ENCODE measurements at regions not wholly inside any gene's neighbourhood (a gene's known extent, or its start where the extent isn't known, plus 50 kb on each side); places are given as distances from the start of the nearest gene placed in this dataset.

- CTCF ChIA-PET, result no interaction called here
- Histone ChIP-seq H3K9me2 (ENCODE audit: insufficient read depth) (no peaks in the 10 kb centered on the region), H3K79me2 (ENCODE audit: insufficient read depth, low read length) (no peaks in the 10 kb centered on the region), H3K9me3 (ENCODE audit: control insufficient read depth in 1 of 2, insufficient read depth in 1 of 2, low read depth in 1 of 2, low read length in 2 of 2) (peaks cover 10 to 16% of the 10 kb centered on the region in 2 experiments; a peak in 3 of 4 replicates), H3K4me1 (ENCODE audit: control insufficient read depth in 1 of 2, insufficient read depth in 2 of 2, low read length in 2 of 2) (no peaks in the 10 kb centered on the region), H4K20me1 (ENCODE audit: insufficient read depth) (no peaks in the 10 kb centered on the region), H3K4me3 (replicated peaks in 1 of 2; ENCODE audit: low read depth in 1 of 2, low read length in 2 of 2) (no peak overlapping the region), H3K4me2 (ENCODE audit: low read length) (no peak overlapping the region), H3K36me3 (ENCODE audit: control insufficient read depth in 1 of 2, insufficient read depth in 2 of 2, low read length in 2 of 2) (no peaks in the 10 kb centered on the region), H3K27me3 (ENCODE audit: insufficient read depth, low read length) (no peaks in the 10 kb centered on the region), H3K9ac (ENCODE audit: low read length) (no peak overlapping the region), H2AFZ (ENCODE audit: low read depth, low read length, poor library complexity, severe bottlenecking) (no peak overlapping the region), H3K27ac (ENCODE audit: low read depth, low read length) (no peak overlapping the region)
- RAD21 ChIA-PET (ENCODE audit: low non-redundant PET in 1 of 2, low total read pairs in 2 of 2, uncharacterized antibody in 2 of 2, unreplicated experiment in 2 of 2), result no interaction called here
- POLR2A ChIA-PET, result no interaction called here
- intact Hi-C loops (cut with micrococcal nuclease), result no loop called here
- ATAC-seq (no peak), DNase-seq (ENCODE audit: low read depth, low spot score) (no peak)
- BruUV-seq (replicated peaks), result no TSS peak
- no peak for TF ChIP-seq ZBTB33 (IDR thresholded peaks at IDR 0.05; ENCODE audit: extremely low read depth, insufficient replicate concordance, low read length)
- TF ChIP-seq ZNF274 (IDR thresholded peaks at IDR 0.05; ENCODE audit: low read depth, low read length), result no peak
- TF ChIP-seq CBX3 (IDR thresholded peaks at IDR 0.05; ENCODE audit: low read depth), result no peak
- TF ChIP-seq RAD21 (IDR thresholded peaks at IDR 0.05; ENCODE audit: low read depth), result no peak
- TF ChIP-seq SP1 (IDR thresholded peaks at IDR 0.05; ENCODE audit: low read depth), result no peak
- no peak for TF ChIP-seq POLR2AphosphoS5 (IDR thresholded peaks at IDR 0.05; ENCODE audit: low read depth, low read length)
- TF ChIP-seq TCF7L2 (IDR thresholded peaks at IDR 0.05; ENCODE audit: borderline replicate concordance, extremely low read depth, insufficient read depth, insufficient read length), result no peak
Measured at GRCh38 chr7:53340220-53340619, 304.8 kb downstream of the POM121L12 start.

- no peak for DNase-seq (ENCODE audit: low read depth, low spot score)
- Histone ChIP-seq H3K9me3 (ENCODE audit: control insufficient read depth in 1 of 2, insufficient read depth in 1 of 2, low read depth in 1 of 2, low read length in 2 of 2) (peaks cover 5 to 9% of the 10 kb centered on the region in 2 experiments; a peak in 2 of 4 replicates), H3K4me3 (replicated peaks in 1 of 2; ENCODE audit: low read depth in 1 of 2, low read length in 2 of 2) (no peak overlapping the region), H3K4me1 (ENCODE audit: control insufficient read depth in 1 of 2, insufficient read depth in 2 of 2, low read length in 2 of 2) (no peaks in the 10 kb centered on the region), H3K27ac (ENCODE audit: low read depth, low read length) (no peak overlapping the region), H3K79me2 (ENCODE audit: insufficient read depth, low read length) (no peaks in the 10 kb centered on the region), H3K4me2 (ENCODE audit: low read length) (no peak overlapping the region), H4K20me1 (ENCODE audit: insufficient read depth) (no peaks in the 10 kb centered on the region), H3K9me2 (ENCODE audit: insufficient read depth) (no peaks in the 10 kb centered on the region), H2AFZ (ENCODE audit: low read depth, low read length, poor library complexity, severe bottlenecking) (no peak overlapping the region), H3K36me3 (ENCODE audit: control insufficient read depth in 1 of 2, insufficient read depth in 2 of 2, low read length in 2 of 2) (no peaks in the 10 kb centered on the region), H3K9ac (ENCODE audit: low read length) (no peak overlapping the region), H3K27me3 (ENCODE audit: insufficient read depth, low read length) (no peaks in the 10 kb centered on the region)
- ChIA-PET POLR2A (no interaction called here), RAD21 (ENCODE audit: low non-redundant PET in 1 of 2, low total read pairs in 2 of 2, uncharacterized antibody in 2 of 2, unreplicated experiment in 2 of 2) (no interaction called here), CTCF (no interaction called here)
- BruUV-seq (replicated peaks), result no TSS peak
- intact Hi-C loops (cut with micrococcal nuclease), result no loop called here
- TF ChIP-seq RAD21 (IDR thresholded peaks at IDR 0.05; ENCODE audit: low read depth), result no peak
- TF ChIP-seq POLR2A (IDR thresholded peaks at IDR 0.05; ENCODE audit: borderline replicate concordance, extremely low read depth, insufficient read depth, insufficient read length), result no peak
- TF ChIP-seq CTCF (IDR thresholded peaks at IDR 0.05 in 2 of 3, conservative IDR thresholded peaks at IDR 0.05 in 1 of 3; ENCODE audit: borderline replicate concordance in 1 of 3, insufficient read depth in 1 of 3, low read depth in 2 of 3, low read length in 2 of 3), result peak in 2 of 3 experiments; percentile 34 to 36; a peak in 3 of 6 replicates
- no peak for ATAC-seq
Measured at GRCh38 chr7:53350241-53350640, 314.8 kb downstream of the POM121L12 start.

Measured in HCT116 (cell line).